ENCODE measurements at regions not wholly inside any gene's neighbourhood (a gene's known extent, or its start where the extent isn't known, plus 50 kb on each side); places are given as distances from the start of the nearest gene placed in this dataset.
"Not testable (repeated sequence)": the region's sequence is repeated elsewhere in the genome, so short reads cannot be mapped to it uniquely, and the experiment has no call there.

- no peak for TF ChIP-seq CTCF (IDR thresholded peaks at IDR 0.05)
- no peaks in the 10 kb centered on the region for H3K9me3 ChIP-seq
- no peaks in the 10 kb centered on the region for H3K4me1 ChIP-seq (ENCODE audit: control insufficient read depth in 1 of 2, insufficient read depth in 1 of 2, low read depth in 1 of 2, low read length in 1 of 2)
- no peaks in the 10 kb centered on the region for H3K36me3 ChIP-seq
- peaks cover 29% of the 10 kb centered on the region for H3K27me3 ChIP-seq
- no peak overlapping the region for H3K27ac ChIP-seq
- no peak overlapping the region for H3K4me3 ChIP-seq (ENCODE audit: low read depth in 1 of 2, low read length in 1 of 2)
These were observed 71.0 kb downstream of the IGLL5 start for GRCh38 chr22:22958621-22959020.

GRCh38 chr22:22959147-22959827 lies 71.7 kb downstream of the IGLL5 start:
- no peak overlapping the region for H3K27ac ChIP-seq
- H3K4me1 ChIP-seq (ENCODE audit: control insufficient read depth in 1 of 2, insufficient read depth in 1 of 2, low read depth in 1 of 2, low read length in 1 of 2), result no peaks in the 10 kb centered on the region
- H3K9me3 ChIP-seq, result no peaks in the 10 kb centered on the region
- H3K36me3 ChIP-seq, result no peaks in the 10 kb centered on the region
- H3K27me3 ChIP-seq, result peaks cover 23% of the 10 kb centered on the region
- peak; percentile 41 for TF ChIP-seq CTCF (IDR thresholded peaks at IDR 0.05)
- H3K4me3 ChIP-seq (ENCODE audit: low read depth in 1 of 2, low read length in 1 of 2), result no peak overlapping the region

- Histone ChIP-seq H3K4me3 (ENCODE audit: low read depth in 1 of 2, low read length in 1 of 2) (no peak overlapping the region), H3K36me3 (no peaks in the 10 kb centered on the region), H3K4me1 (ENCODE audit: control insufficient read depth in 1 of 2, insufficient read depth in 1 of 2, low read depth in 1 of 2, low read length in 1 of 2) (no peaks in the 10 kb centered on the region), H3K9me3 (no peaks in the 10 kb centered on the region), H3K27ac (no peak overlapping the region), H3K27me3 (peaks cover 23% of the 10 kb centered on the region)
- no peak for TF ChIP-seq CTCF (IDR thresholded peaks at IDR 0.05)
These were observed 72.7 kb downstream of the IGLL5 start for GRCh38 chr22:22960307-22960706.

GRCh38 chr22:22961574-22961973 lies 74.0 kb downstream of the IGLL5 start:
- Histone ChIP-seq H3K4me1 (ENCODE audit: control insufficient read depth in 1 of 2, insufficient read depth in 1 of 2, low read depth in 1 of 2, low read length in 1 of 2) (no peaks in the 10 kb centered on the region), H3K9me3 (no peaks in the 10 kb centered on the region), H3K27me3 (peaks cover 29% of the 10 kb centered on the region), H3K36me3 (no peaks in the 10 kb centered on the region), H3K27ac (no peak overlapping the region), H3K4me3 (ENCODE audit: low read depth in 1 of 2, low read length in 1 of 2) (no peak overlapping the region)
- TF ChIP-seq CTCF (IDR thresholded peaks at IDR 0.05), result no peak

- Histone ChIP-seq H3K9me3 (no peaks in the 10 kb centered on the region), H3K4me1 (ENCODE audit: control insufficient read depth in 1 of 2, insufficient read depth in 1 of 2, low read depth in 1 of 2, low read length in 1 of 2) (no peaks in the 10 kb centered on the region), H3K27me3 (peaks cover 57% of the 10 kb centered on the region), H3K27ac (no peak overlapping the region), H3K36me3 (no peaks in the 10 kb centered on the region), H3K4me3 (ENCODE audit: low read depth in 1 of 2, low read length in 1 of 2) (no peak overlapping the region)
- TF ChIP-seq CTCF (IDR thresholded peaks at IDR 0.05), result no peak
These were observed 80.8 kb downstream of the IGLL5 start for GRCh38 chr22:22968366-22968765.

- H3K9me3 ChIP-seq; H3K27ac ChIP-seq; H3K36me3 ChIP-seq; H3K4me1 ChIP-seq (ENCODE audit: control insufficient read depth in 1 of 2, insufficient read depth in 1 of 2, low read depth in 1 of 2, low read length in 1 of 2); H3K4me3 ChIP-seq (ENCODE audit: low read depth in 1 of 2, low read length in 1 of 2): not testable (repeated sequence)
- peaks cover 29% of the 10 kb centered on the region for H3K27me3 ChIP-seq
These were observed 85.0 kb downstream of the IGLL5 start for GRCh38 chr22:22972605-22973004.

Data from neutrophil (primary cell).